ENCODE measurements at regions not wholly inside any gene's neighbourhood (a gene's known extent, or its start where the extent isn't known, plus 50 kb on each side); places are given as distances from the start of the nearest gene placed in this dataset.

GRCh38 chr5:83414601-83415000 is 56.9 kb upstream of the VCAN start:
- Histone ChIP-seq H3K4me3 (no peak overlapping the region), H3K27me3 (no peaks in the 10 kb centered on the region), H3K36me3 (no peaks in the 10 kb centered on the region), H3K4me1 (peaks cover 0 to 7% of the 10 kb centered on the region in 2 donors), H3K9me3 (peaks cover 0 to 2% of the 10 kb centered on the region in 2 donors), H3K27ac (no peak overlapping the region)
- ATAC-seq (no peak), DNase-seq (no peak)
- TF ChIP-seq CTCF (IDR thresholded peaks at IDR 0.05) = no peak
- intact Hi-C loops (cut with DNase I) = no loop called here

- no peaks in the 10 kb centered on the region for H3K27me3 ChIP-seq
- H3K27ac ChIP-seq = no peak overlapping the region
- intact Hi-C loops (cut with DNase I) = no loop called here
- H3K4me3 ChIP-seq = no peak overlapping the region
- H3K36me3 ChIP-seq = no peaks in the 10 kb centered on the region
- no peak for TF ChIP-seq CTCF (IDR thresholded peaks at IDR 0.05)
- DNase-seq = no peak
- H3K4me1 ChIP-seq = no peaks in the 10 kb centered on the region
- H3K9me3 ChIP-seq = no peaks in the 10 kb centered on the region
- no peak for ATAC-seq
These were observed 53.7 kb upstream of the VCAN start for GRCh38 chr5:83417884-83418283.

- no peaks in the 10 kb centered on the region for H3K4me1 ChIP-seq
- peak; percentile 49 for ATAC-seq
These were observed 52.9 kb upstream of the VCAN start for GRCh38 chr5:83418356-83419321.

More at GRCh38 chr5:83418356-83419321, 52.9 kb upstream of the VCAN start:
- no peak for TF ChIP-seq CTCF (IDR thresholded peaks at IDR 0.05)
- H3K27ac ChIP-seq = no peak overlapping the region
- no peaks in the 10 kb centered on the region for H3K27me3 ChIP-seq
- DNase-seq = peak in 1 of 4 donors; percentile 14
- no peaks in the 10 kb centered on the region for H3K36me3 ChIP-seq
- no peaks in the 10 kb centered on the region for H3K9me3 ChIP-seq
- H3K4me3 ChIP-seq = no peak overlapping the region
- intact Hi-C loops (cut with DNase I) = no loop called here

All from left lung (tissue), 4 donors.